Activated CD8-positive, alpha-beta T cell treated with anti-CD3 and anti-CD28 coated beads for 36 hours (primary cell): ENCODE measurements at regions not wholly inside any gene's neighbourhood (a gene's known extent, or its start where the extent isn't known, plus 50 kb on each side); places are given as distances from the start of the nearest gene placed in this dataset.

Experiments
- ATAC-seq: fragments of 200-7000 bp; cut with Tn5 transposase; one replicate; pipeline ENCODE4 v1.10.0; 2021; ENCODE audit warnings: mild to moderate bottlenecking, moderate library complexity
- CTCF ChIA-PET: fragments of 350-600 bp; sonication (Branson Sonifier 250); formaldehyde crosslinking; loops from one replicate; lab custom pipeline; 2021; ENCODE audit warnings: antibody characterized with exemption; lab: Charles Lee
- POLR2A ChIA-PET: fragments of 350-600 bp; sonication (Branson Sonifier 250); formaldehyde crosslinking; loops from one replicate; lab custom pipeline; 2021; ENCODE audit warnings: antibody characterized with exemption; lab: Charles Lee
- DNase-seq: peaks from one replicate; pipeline ENCODE4 v3.0.0-alpha.2; 2020
- H3K27ac Mint-ChIP-seq: one replicate; pipeline ENCODE4 v1.8.0; 2021; ENCODE audit warnings: mild to moderate bottlenecking, mixed read lengths
- H3K27me3 Mint-ChIP-seq: one replicate; pipeline ENCODE4 v1.8.0; 2021; ENCODE audit warnings: mixed read lengths
- H3K36me3 Mint-ChIP-seq: one replicate; pipeline ENCODE4 v1.8.0; 2021; ENCODE audit warnings: low read depth, mixed read lengths
- H3K4me1 Mint-ChIP-seq: one replicate; pipeline ENCODE4 v1.8.0; 2021; ENCODE audit warnings: low read depth, mixed read lengths
- H3K4me3 Mint-ChIP-seq: one replicate; pipeline ENCODE4 v1.8.0; 2021; ENCODE audit warnings: mild to moderate bottlenecking, moderate library complexity, mixed read lengths
- H3K9me3 Mint-ChIP-seq: one replicate; pipeline ENCODE4 v1.8.0; 2021; ENCODE audit warnings: mixed read lengths
- CTCF ChIP-seq: fragments of 200-600 bp; IDR thresholded peaks from one replicate; pipeline ENCODE4 v1.8.0; 2022; ENCODE audit warnings: antibody characterized with exemption, mild to moderate bottlenecking
- intact Hi-C: fragments of 100-400 bp; cut with micrococcal nuclease; formaldehyde crosslinking; loops from one replicate; pipeline ENCODE4 v1.10.0; 2022

- Mint-ChIP-seq H3K9me3 (peaks cover 8% of the 10 kb centered on the region), H3K4me3 (no peak overlapping the region), H3K27me3 (peaks cover 10% of the 10 kb centered on the region), H3K4me1 (no peaks in the 10 kb centered on the region), H3K27ac (no peak overlapping the region), H3K36me3 (no peaks in the 10 kb centered on the region)
- ChIA-PET CTCF (no interaction called here), POLR2A (no interaction called here)
- ATAC-seq (no peak), DNase-seq (no peak)
- intact Hi-C loops, result no loop called here
- no peak for TF ChIP-seq CTCF
These were observed 236.4 kb upstream of the AJAP1 start for GRCh38 chr1:4418021-4418420.

DNA sequence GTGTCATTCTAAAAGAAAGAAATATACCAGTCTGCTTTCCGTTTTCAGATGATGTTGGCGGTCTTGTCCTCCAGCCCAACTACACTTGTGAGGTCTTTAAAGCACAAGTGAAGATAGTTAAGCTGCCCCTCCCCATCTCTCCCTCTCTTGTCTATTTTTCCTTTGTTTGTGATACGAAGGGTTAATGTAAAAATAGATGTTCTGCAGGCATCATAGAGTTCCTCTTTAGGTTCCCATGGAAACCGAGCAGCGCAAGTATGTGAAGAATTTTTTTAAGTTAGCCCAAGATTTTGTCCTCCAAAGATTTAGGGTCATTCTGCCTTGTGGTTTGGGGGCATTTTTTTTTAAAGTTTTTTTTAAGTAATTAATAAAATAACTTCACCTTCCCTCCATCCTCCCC is 232.4 kb upstream of the AJAP1 start:
- no peak overlapping the region for H3K4me3 Mint-ChIP-seq
- ATAC-seq, result no peak
- H3K9me3 Mint-ChIP-seq, result peaks cover 4% of the 10 kb centered on the region
- H3K36me3 Mint-ChIP-seq, result no peaks in the 10 kb centered on the region
- H3K27ac Mint-ChIP-seq, result no peak overlapping the region
- H3K27me3 Mint-ChIP-seq, result peaks cover 7% of the 10 kb centered on the region
- intact Hi-C loops, result no loop called here
- no peak for TF ChIP-seq CTCF
- ChIA-PET POLR2A (no interaction called here), CTCF (no interaction called here)
- no peaks in the 10 kb centered on the region for H3K4me1 Mint-ChIP-seq
- DNase-seq, result no peak

DNA sequence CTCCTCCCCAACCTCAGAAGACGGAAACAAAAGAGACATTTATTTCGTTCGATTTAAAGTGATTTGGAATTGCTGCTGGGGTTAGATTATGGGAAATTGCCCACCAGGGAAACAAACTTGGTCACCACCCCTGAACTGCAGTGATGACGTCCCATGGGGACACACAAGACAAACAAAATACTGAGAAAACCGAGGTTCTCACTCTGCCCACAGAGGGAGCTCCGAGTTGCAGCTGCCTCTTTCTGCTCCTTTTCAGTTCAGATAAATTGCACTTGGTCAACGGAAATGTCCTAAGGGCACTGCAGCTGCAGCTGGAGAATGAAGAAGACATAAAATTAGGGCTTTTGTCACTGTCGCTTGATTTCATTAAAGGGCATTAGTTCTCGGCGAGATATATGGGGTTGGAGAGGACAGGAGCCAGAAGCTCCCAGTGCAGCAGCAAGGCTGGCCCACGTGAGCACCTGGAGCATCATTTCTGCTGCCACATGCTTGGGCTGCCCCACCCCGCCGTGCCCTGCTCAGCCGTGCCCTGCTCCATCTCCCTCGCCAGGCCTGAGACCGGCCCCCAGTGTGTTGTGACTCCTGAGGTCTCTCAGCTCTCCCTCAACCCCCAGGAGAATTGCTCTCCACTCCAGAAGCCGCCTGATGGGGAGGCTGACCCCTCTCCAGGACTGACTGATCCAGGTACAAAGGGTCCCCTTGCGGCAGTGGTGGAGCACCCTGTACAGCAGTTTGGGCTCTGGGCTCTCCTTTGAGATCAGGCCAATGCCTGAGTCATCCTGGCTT is 231.7 kb upstream of the AJAP1 start:
- Mint-ChIP-seq H3K36me3 (no peaks in the 10 kb centered on the region), H3K4me3 (no peak overlapping the region), H3K27ac (no peak overlapping the region), H3K4me1 (no peaks in the 10 kb centered on the region), H3K27me3 (peaks cover 7% of the 10 kb centered on the region), H3K9me3 (peaks cover 4% of the 10 kb centered on the region)
- ATAC-seq, result no peak
- intact Hi-C loops, result no loop called here
- no peak for DNase-seq
- TF ChIP-seq CTCF, result no peak
- ChIA-PET POLR2A (no interaction called here), CTCF (no interaction called here)

DNA sequence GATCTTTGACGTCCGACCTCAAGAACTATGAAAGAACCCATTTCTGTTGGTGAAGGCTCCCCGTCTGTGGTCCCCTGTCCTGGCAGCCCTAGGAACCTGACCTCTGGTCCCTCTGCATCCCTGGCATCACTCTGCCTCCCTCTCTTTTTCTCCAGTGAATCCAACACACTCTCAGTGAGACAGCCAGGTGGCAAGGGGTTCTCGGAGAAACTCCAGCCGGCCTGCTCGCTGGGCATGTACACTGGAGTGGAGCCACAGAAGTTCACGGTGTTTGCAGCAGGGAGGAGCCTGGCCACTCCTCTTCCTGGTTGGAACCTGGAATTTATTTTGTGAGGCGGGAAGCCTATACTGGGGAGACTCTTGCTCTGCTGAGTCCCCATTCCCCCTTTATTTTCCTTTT is 230.2 kb upstream of the AJAP1 start:
- Mint-ChIP-seq H3K27me3 (peaks cover 7% of the 10 kb centered on the region), H3K27ac (no peak overlapping the region), H3K36me3 (no peaks in the 10 kb centered on the region), H3K9me3 (peaks cover 4% of the 10 kb centered on the region), H3K4me1 (no peaks in the 10 kb centered on the region), H3K4me3 (no peak overlapping the region)
- DNase-seq (no peak), ATAC-seq (no peak)
- ChIA-PET POLR2A (no interaction called here), CTCF (no interaction called here)
- intact Hi-C loops, result no loop called here
- no peak for TF ChIP-seq CTCF

GRCh38 chr1:4424766-4425165 is 229.6 kb upstream of the AJAP1 start:
- TF ChIP-seq CTCF, result no peak
- intact Hi-C loops, result no loop called here
- Mint-ChIP-seq H3K36me3 (no peaks in the 10 kb centered on the region), H3K27me3 (peaks cover 7% of the 10 kb centered on the region), H3K4me3 (no peak overlapping the region), H3K27ac (no peak overlapping the region), H3K9me3 (peaks cover 2% of the 10 kb centered on the region), H3K4me1 (no peaks in the 10 kb centered on the region)
- POLR2A ChIA-PET, result no interaction called here
- DNase-seq, result no peak
- CTCF ChIA-PET, result no interaction called here
- no peak for ATAC-seq
